ENCODE measurements at regions not wholly inside any gene's neighbourhood (a gene's known extent, or its start where the extent isn't known, plus 50 kb on each side); places are given as distances from the start of the nearest gene placed in this dataset.

- no peak overlapping the region for H3K27ac Mint-ChIP-seq (ENCODE audit: unreplicated experiment)
- no peak overlapping the region for H3K4me2 ChIP-seq (ENCODE audit: low read length)
- H3K27me3 Mint-ChIP-seq (ENCODE audit: low read depth, unreplicated experiment): no peaks in the 10 kb centered on the region
- no peaks in the 10 kb centered on the region for H4K20me1 ChIP-seq (ENCODE audit: insufficient read depth, low read length)
- no peaks in the 10 kb centered on the region for H3K9me3 ChIP-seq (ENCODE audit: insufficient read depth, low read depth, low read length)
- H3K4me3 ChIP-seq (ENCODE audit: insufficient read depth, low read depth, low read length): no peak overlapping the region
- no peaks in the 10 kb centered on the region for H3K36me3 Mint-ChIP-seq (ENCODE audit: low read depth, unreplicated experiment)
- H3K9me3 Mint-ChIP-seq (ENCODE audit: unreplicated experiment): peaks cover 2% of the 10 kb centered on the region
- no peak for FAIRE-seq
- TF ChIP-seq EZH2 (IDR thresholded peaks at IDR 0.05; ENCODE audit: insufficient read depth, low read length): no peak
- no peak for TF ChIP-seq CTCF (IDR thresholded peaks at IDR 0.05; ENCODE audit: insufficient read depth, low read depth, low read length)
- no peak overlapping the region for H3K27ac ChIP-seq (ENCODE audit: low read depth, low read length)
- H3K4me3 Mint-ChIP-seq (ENCODE audit: unreplicated experiment): no peak overlapping the region
- H3K4me1 ChIP-seq (ENCODE audit: insufficient read depth, low read length): no peaks in the 10 kb centered on the region
- peaks cover 11% of the 10 kb centered on the region for H3K4me1 Mint-ChIP-seq (ENCODE audit: low read depth, unreplicated experiment)
- H3K79me2 ChIP-seq (ENCODE audit: insufficient read depth, low read length): no peaks in the 10 kb centered on the region
- H3K27me3 ChIP-seq (ENCODE audit: insufficient read depth, low read length): no peaks in the 10 kb centered on the region
- no peak overlapping the region for H2AFZ ChIP-seq (ENCODE audit: low read depth, low read length)
- H3K36me3 ChIP-seq (ENCODE audit: insufficient read depth, low read length): no peaks in the 10 kb centered on the region
- no peak for DNase-seq (ENCODE audit: low read depth)
- no peak overlapping the region for H3K9ac ChIP-seq (ENCODE audit: low read length)
These were observed 974.2 kb downstream of the NSUN3 start for GRCh38 chr3:95037097-95037496.

GRCh38 chr3:95037927-95038326 is 975.1 kb downstream of the NSUN3 start:
- no peaks in the 10 kb centered on the region for H3K27me3 ChIP-seq (ENCODE audit: insufficient read depth, low read length)
- no peak overlapping the region for H3K4me3 ChIP-seq (ENCODE audit: insufficient read depth, low read depth, low read length)
- no peak overlapping the region for H3K27ac ChIP-seq (ENCODE audit: low read depth, low read length)
- H3K9me3 ChIP-seq (ENCODE audit: insufficient read depth, low read depth, low read length): no peaks in the 10 kb centered on the region
- H4K20me1 ChIP-seq (ENCODE audit: insufficient read depth, low read length): no peaks in the 10 kb centered on the region
- FAIRE-seq: no peak
- no peaks in the 10 kb centered on the region for H3K4me1 ChIP-seq (ENCODE audit: insufficient read depth, low read length)
- no peak overlapping the region for H3K4me2 ChIP-seq (ENCODE audit: low read length)
- TF ChIP-seq EZH2 (IDR thresholded peaks at IDR 0.05; ENCODE audit: insufficient read depth, low read length) (no peak), CTCF (IDR thresholded peaks at IDR 0.05; ENCODE audit: insufficient read depth, low read depth, low read length) (no peak)
- no peaks in the 10 kb centered on the region for H3K27me3 Mint-ChIP-seq (ENCODE audit: low read depth, unreplicated experiment)
- no peak overlapping the region for H3K4me3 Mint-ChIP-seq (ENCODE audit: unreplicated experiment)
- no peaks in the 10 kb centered on the region for H3K36me3 Mint-ChIP-seq (ENCODE audit: low read depth, unreplicated experiment)
- no peak overlapping the region for H2AFZ ChIP-seq (ENCODE audit: low read depth, low read length)
- H3K36me3 ChIP-seq (ENCODE audit: insufficient read depth, low read length): no peaks in the 10 kb centered on the region
- no peak overlapping the region for H3K9ac ChIP-seq (ENCODE audit: low read length)
- no peaks in the 10 kb centered on the region for H3K79me2 ChIP-seq (ENCODE audit: insufficient read depth, low read length)
- no peak for DNase-seq (ENCODE audit: low read depth)
- H3K4me1 Mint-ChIP-seq (ENCODE audit: low read depth, unreplicated experiment): peaks cover 11% of the 10 kb centered on the region
- no peak overlapping the region for H3K27ac Mint-ChIP-seq (ENCODE audit: unreplicated experiment)
- H3K9me3 Mint-ChIP-seq (ENCODE audit: unreplicated experiment): peaks cover 2% of the 10 kb centered on the region

- peaks cover 9% of the 10 kb centered on the region for H3K4me1 Mint-ChIP-seq (ENCODE audit: low read depth, unreplicated experiment)
- Histone ChIP-seq H4K20me1 (ENCODE audit: insufficient read depth, low read length) (no peaks in the 10 kb centered on the region), H2AFZ (ENCODE audit: low read depth, low read length) (no peak overlapping the region), H3K4me3 (ENCODE audit: insufficient read depth, low read depth, low read length) (no peak overlapping the region), H3K27me3 (ENCODE audit: insufficient read depth, low read length) (no peaks in the 10 kb centered on the region), H3K79me2 (ENCODE audit: insufficient read depth, low read length) (no peaks in the 10 kb centered on the region), H3K9ac (ENCODE audit: low read length) (no peak overlapping the region), H3K4me2 (ENCODE audit: low read length) (no peak overlapping the region), H3K36me3 (ENCODE audit: insufficient read depth, low read length) (no peaks in the 10 kb centered on the region), H3K4me1 (ENCODE audit: insufficient read depth, low read length) (no peaks in the 10 kb centered on the region), H3K27ac (ENCODE audit: low read depth, low read length) (no peak overlapping the region), H3K9me3 (ENCODE audit: insufficient read depth, low read depth, low read length) (no peaks in the 10 kb centered on the region)
- DNase-seq (ENCODE audit: low read depth) (no peak), FAIRE-seq (no peak)
- no peaks in the 10 kb centered on the region for H3K9me3 Mint-ChIP-seq (ENCODE audit: unreplicated experiment)
- TF ChIP-seq EZH2 (IDR thresholded peaks at IDR 0.05; ENCODE audit: insufficient read depth, low read length) (no peak), CTCF (IDR thresholded peaks at IDR 0.05; ENCODE audit: insufficient read depth, low read depth, low read length) (no peak)
- no peak overlapping the region for H3K27ac Mint-ChIP-seq (ENCODE audit: unreplicated experiment)
- no peaks in the 10 kb centered on the region for H3K27me3 Mint-ChIP-seq (ENCODE audit: low read depth, unreplicated experiment)
- no peak overlapping the region for H3K4me3 Mint-ChIP-seq (ENCODE audit: unreplicated experiment)
- H3K36me3 Mint-ChIP-seq (ENCODE audit: low read depth, unreplicated experiment): no peaks in the 10 kb centered on the region
These were observed 981.2 kb downstream of the NSUN3 start for GRCh38 chr3:95044101-95044500.

All from astrocyte (in vitro differentiated cells and primary cell).